Fibroblast of lung (primary cell): ENCODE measurements at regions not wholly inside any gene's neighbourhood (a gene's known extent, or its start where the extent isn't known, plus 50 kb on each side); places are given as distances from the start of the nearest gene placed in this dataset.

Experiments used
- CTCF ChIP-seq, 2 donors: IDR thresholded peaks in 1 of 2; conservative IDR thresholded peaks in 1 of 2; 1 replicate in 1 of 2; 2 replicates in 1 of 2; pipeline ENCODE4 v1.5.1; 2011 to 2012; ENCODE audit warnings: low read length in 2 of 2, control low read depth in 1 of 2, inconsistent platforms in 1 of 2, low read depth in 1 of 2, mild to moderate bottlenecking in 1 of 2
- EZH2 ChIP-seq: IDR thresholded peaks from 2 replicates; pipeline ENCODE4 v1.5.1; 2012; ENCODE audit warnings: low read length, control low read depth, mild to moderate bottlenecking; ENCODE audit errors: missing control alignments

GRCh38 chr15:58274885-58275284 lies 136.7 kb downstream of the AQP9 start:
- TF ChIP-seq CTCF (conservative IDR thresholded peaks at IDR 0.05 in 1 of 2, IDR thresholded peaks at IDR 0.05 in 1 of 2; ENCODE audit: low read depth in 1 of 2, low read length in 2 of 2), result no peak
- TF ChIP-seq EZH2, result no peak
